ENCODE measurements at regions not wholly inside any gene's neighbourhood (a gene's known extent, or its start where the extent isn't known, plus 50 kb on each side); places are given as distances from the start of the nearest gene placed in this dataset.
"Not testable (repeated sequence)": the region's sequence is repeated elsewhere in the genome, so short reads cannot be mapped to it uniquely, and the experiment has no call there.

GRCh38 chr12:84103886-84104285 lies 808.7 kb downstream of the SLC6A15 start:
- not testable (repeated sequence) for DNase-seq

GRCh38 chr12:84101963-84102362 lies 810.6 kb downstream of the SLC6A15 start:
- DNase-seq, result not testable (repeated sequence)

GRCh38 chr12:84099591-84099990 lies 813.0 kb downstream of the SLC6A15 start:
- DNase-seq, result not testable (repeated sequence)

- DNase-seq, result no peak
Measured at GRCh38 chr12:84091651-84092050, 820.9 kb downstream of the SLC6A15 start.

GRCh38 chr12:84089356-84089755 lies 823.2 kb downstream of the SLC6A15 start:
- no peak for DNase-seq

- DNase-seq, result no peak
Measured at GRCh38 chr12:84085046-84085445, 827.6 kb downstream of the SLC6A15 start.

GRCh38 chr12:84079626-84080025 lies 833.0 kb downstream of the SLC6A15 start:
- DNase-seq, result no peak

- DNase-seq, result no peak
Measured at GRCh38 chr12:84077679-84078078, 834.9 kb downstream of the SLC6A15 start.

GRCh38 chr12:84075991-84076390 lies 836.6 kb downstream of the SLC6A15 start:
- DNase-seq, result no peak

GRCh38 chr12:84073401-84073800 lies 839.2 kb downstream of the SLC6A15 start:
- DNase-seq, result no peak

GRCh38 chr12:84072961-84073360 lies 839.6 kb downstream of the SLC6A15 start:
- DNase-seq, result no peak

GRCh38 chr12:84070292-84070691 lies 842.3 kb downstream of the SLC6A15 start:
- no peak for DNase-seq

GRCh38 chr12:84069699-84070098 lies 842.9 kb downstream of the SLC6A15 start:
- DNase-seq, result no peak

- no peak for DNase-seq
Measured at GRCh38 chr12:84069198-84069597, 843.4 kb downstream of the SLC6A15 start.

GRCh38 chr12:84058136-84058535 lies 854.5 kb downstream of the SLC6A15 start:
- no peak for DNase-seq

GRCh38 chr12:84054811-84055210 lies 857.8 kb downstream of the SLC6A15 start:
- DNase-seq, result no peak

- no peak for DNase-seq
Measured at GRCh38 chr12:84047881-84048280, 864.7 kb downstream of the SLC6A15 start.

GRCh38 chr12:84046859-84047258 lies 865.7 kb downstream of the SLC6A15 start:
- no peak for DNase-seq

GRCh38 chr12:84043355-84043754 lies 869.2 kb downstream of the SLC6A15 start:
- no peak for DNase-seq

GRCh38 chr12:84038242-84038641 lies 874.4 kb downstream of the SLC6A15 start:
- no peak for DNase-seq

- DNase-seq, result no peak
Measured at GRCh38 chr12:84036912-84037311, 875.7 kb downstream of the SLC6A15 start.

- DNase-seq, result no peak
Measured at GRCh38 chr12:84035766-84036165, 876.8 kb downstream of the SLC6A15 start.

- DNase-seq, result no peak
Measured at GRCh38 chr12:84034871-84035270, 877.7 kb downstream of the SLC6A15 start.

- no peak for DNase-seq
Measured at GRCh38 chr12:84033162-84033561, 879.4 kb downstream of the SLC6A15 start.

GRCh38 chr12:84018556-84019179 lies 893.9 kb downstream of the SLC6A15 start:
- not testable (repeated sequence) for DNase-seq

Data from activated CD4-positive, alpha-beta T cell treated with anti-CD3 and anti-CD28 coated beads for 4 hours (primary cell).